ENCODE measurements at regions not wholly inside any gene's neighbourhood (a gene's known extent, or its start where the extent isn't known, plus 50 kb on each side); places are given as distances from the start of the nearest gene placed in this dataset.

DNA sequence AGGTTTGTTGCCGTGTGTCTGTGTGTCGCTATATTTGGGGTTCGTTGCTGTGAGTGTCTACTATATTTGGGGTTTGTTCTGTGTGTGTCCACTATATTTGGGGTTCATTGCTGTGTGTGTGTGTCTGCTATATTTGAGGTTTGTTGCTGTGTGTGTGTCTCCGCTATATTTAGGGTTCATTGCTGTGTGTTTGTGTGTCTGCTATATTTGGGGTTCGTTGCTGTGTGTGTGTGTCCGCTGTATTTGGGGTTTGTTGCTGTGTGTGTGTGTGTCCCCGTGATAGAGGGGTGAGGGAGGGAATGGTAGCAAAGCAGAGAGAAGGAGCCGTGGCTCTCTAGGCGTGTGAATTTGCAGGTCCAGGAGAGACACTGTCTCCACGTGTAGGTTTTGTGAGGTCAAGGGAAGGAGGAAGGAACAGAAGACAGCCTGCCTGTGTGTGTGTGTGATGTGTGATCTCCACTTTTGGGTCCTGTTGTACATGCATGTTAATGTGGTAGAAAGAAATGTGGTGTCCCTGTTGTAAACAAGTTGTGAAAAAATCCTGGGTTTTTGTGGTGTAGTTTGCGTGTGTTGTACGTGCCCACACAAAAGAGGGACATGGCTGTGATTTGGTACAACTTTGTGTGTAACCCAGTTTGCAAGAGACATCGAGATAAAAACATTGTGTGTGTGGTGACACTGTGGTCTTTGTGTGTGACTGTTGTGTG, 56.3 kb upstream of the ECE1 start:
- no peak for DNase-seq (ENCODE audit: low spot score)

GRCh38 chr1:21344750-21345443, 54.6 kb upstream of the ECE1 start:
- DNase-seq (ENCODE audit: low spot score), result no peak

DNA sequence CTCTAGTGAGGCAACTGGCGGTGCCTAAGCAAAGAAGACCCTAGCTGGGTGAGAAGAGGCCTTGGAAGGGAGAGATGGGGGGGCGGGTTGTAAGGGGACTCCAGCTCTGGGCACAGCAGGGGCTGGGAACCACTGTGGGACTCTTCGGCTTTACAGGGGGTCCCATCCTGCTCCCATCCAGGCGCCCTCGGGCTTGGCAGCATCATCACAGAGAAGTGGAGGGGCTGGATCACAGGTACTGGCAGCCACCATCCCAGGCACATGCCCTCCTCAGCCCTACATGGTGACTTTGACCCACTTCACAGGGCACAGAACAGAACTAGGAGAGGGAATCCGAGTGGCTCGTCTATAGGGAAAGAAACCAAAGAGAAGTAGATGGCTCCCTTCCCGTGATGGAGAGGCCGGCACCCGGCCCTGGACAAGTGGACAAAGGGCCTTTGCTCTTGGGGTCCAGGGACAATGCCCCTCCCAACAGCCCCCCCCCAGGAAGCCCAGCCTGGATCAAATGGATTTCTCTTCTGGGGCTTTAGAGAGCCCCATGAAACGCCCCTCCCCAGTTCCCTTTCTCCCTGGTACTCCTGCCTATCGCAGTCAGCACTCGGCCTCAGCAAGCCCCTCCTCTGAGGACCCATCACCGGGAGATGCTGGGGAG, 54.0 kb upstream of the ECE1 start:
- DNase-seq (ENCODE audit: low spot score), result no peak

GRCh38 chr1:21342961-21343838, 52.9 kb upstream of the ECE1 start:
- DNase-seq (ENCODE audit: low spot score), result no peak

DNA sequence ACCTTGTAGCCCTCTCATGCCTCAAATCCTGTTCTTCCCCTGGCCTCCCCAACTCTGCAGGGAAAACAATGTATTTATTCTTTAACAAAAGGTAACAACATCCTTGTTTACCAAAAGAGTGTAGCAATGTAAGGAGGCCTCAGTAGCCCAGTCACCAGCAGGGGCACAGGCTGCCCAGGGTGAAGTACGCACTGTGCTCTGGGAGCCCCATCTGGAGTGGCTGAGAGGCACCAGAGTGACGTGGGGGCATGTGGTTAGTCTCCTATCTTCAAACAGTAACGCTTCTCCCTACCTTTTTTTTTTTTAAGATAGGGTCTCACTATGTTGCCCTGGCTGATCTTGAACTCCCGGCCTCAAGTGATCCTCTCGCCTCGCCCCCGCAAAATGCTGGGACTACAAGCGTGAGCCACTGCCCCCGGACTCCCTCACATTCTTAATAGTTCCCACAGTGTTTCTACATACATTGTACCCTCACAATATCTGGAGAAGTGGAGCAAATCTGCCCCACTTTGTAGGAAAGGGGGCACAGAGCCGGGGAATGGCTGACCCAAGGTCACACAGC, 51.3 kb upstream of the ECE1 start:
- DNase-seq (ENCODE audit: low spot score), result no peak

DNA sequence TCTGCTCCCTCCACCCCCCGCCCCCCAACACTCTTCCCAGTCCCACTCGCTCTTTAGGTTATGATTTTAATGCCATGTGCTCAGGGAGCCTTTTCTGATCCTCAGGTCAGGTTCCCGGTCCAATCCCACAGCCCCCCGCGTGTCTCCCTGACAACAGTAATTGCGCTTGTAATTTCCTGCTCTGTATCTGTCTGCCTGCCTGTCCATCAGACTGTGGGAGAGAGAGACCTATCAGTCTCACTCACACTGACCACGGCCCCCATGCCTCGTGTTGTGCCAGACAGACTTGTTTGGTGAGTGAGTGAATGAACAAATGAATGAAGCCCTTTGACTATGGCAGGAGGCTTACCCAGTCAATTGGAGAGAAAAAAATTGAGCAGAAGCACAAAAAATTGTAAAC, 50.8 kb upstream of the ECE1 start:
- DNase-seq (ENCODE audit: low spot score), result no peak

DNA sequence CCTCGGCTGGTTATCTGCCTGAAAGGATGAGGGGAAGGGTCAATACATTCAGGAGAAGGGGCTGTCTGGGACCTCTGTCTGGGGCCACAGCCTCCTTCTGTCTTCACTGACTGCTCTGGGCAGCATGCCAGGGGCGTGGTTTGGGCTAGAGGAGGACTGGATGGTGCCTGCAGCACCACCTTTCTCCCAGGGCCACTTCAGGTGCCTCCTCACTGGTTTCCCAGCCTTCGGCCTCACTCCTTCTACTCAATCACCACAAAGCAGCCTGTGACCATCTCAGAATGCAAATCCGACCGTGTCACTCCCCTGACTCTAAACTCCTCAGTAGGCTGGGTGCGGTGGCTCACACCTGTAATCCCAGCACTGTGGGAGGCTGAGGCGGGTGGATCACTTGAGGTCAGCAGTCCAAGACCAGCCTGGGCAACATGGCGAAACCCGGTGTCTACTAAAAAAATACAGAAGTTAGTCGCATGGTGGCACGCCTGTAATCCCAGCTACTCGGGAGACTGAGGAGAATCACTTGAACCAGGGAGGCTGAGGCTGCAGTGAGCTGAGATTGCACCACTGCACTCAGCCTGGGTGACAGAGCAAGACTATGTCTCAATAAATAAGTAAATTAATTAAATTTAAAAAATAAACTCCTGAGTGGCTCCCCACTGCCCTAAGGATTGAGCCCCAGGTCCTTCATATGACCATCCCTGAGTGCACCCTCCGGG, 50.1 kb upstream of the ECE1 start:
- DNase-seq (ENCODE audit: low spot score), result no peak
